GM23338 (cell line): ENCODE measurements at regions not wholly inside any gene's neighbourhood (a gene's known extent, or its start where the extent isn't known, plus 50 kb on each side); places are given as distances from the start of the nearest gene placed in this dataset.

Experiments
- ATAC-seq: fragments of 200-7000 bp; cut with Tn5 transposase; 3 replicates; pipeline ENCODE4 v1.9.1; 2020
- DNase-seq: peaks from one replicate; pipeline ENCODE4 v3.0.0-alpha.2; 2015; ENCODE audit warnings: low spot score
- H2AFZ ChIP-seq: fragments of 200-600 bp; sonication (generic); 2 replicates; pipeline ENCODE4 v1.8.0; 2016; ENCODE audit warnings: antibody characterized with exemption, mild to moderate bottlenecking, moderate library complexity
- H3F3A ChIP-seq: fragments of 200-600 bp; sonication (generic); replicated peaks from 2 replicates; pipeline ENCODE4 v1.8.0; 2017; ENCODE audit warnings: antibody characterized with exemption, mixed run types, low read depth
- H3K27ac ChIP-seq: fragments of 200-600 bp; sonication (generic); 2 replicates; pipeline ENCODE4 v1.6.1; 2016; ENCODE audit warnings: low read depth
- H3K27me3 ChIP-seq: fragments of 200-600 bp; sonication (generic); 2 replicates; pipeline ENCODE4 v1.8.0; 2016; ENCODE audit warnings: mild to moderate bottlenecking, mixed run types, moderate library complexity; ENCODE audit not compliant: insufficient read depth
- H3K36me3 ChIP-seq: fragments of 200-600 bp; sonication (generic); 2 replicates; pipeline ENCODE4 v1.8.0; 2016; ENCODE audit warnings: mild to moderate bottlenecking; ENCODE audit not compliant: insufficient read depth
- H3K4me1 ChIP-seq: fragments of 200-600 bp; sonication (generic); 2 replicates; pipeline ENCODE4 v1.8.0; 2016; ENCODE audit warnings: mild to moderate bottlenecking, moderate library complexity; ENCODE audit not compliant: insufficient read depth
- H3K4me2 ChIP-seq: fragments of 200-600 bp; sonication (generic); 2 replicates; pipeline ENCODE4 v1.7.1; 2017; ENCODE audit warnings: mixed run types
- H3K4me3 ChIP-seq: fragments of 200-600 bp; sonication (generic); 2 replicates; pipeline ENCODE4 v1.6.1; 2016; ENCODE audit warnings: mixed run types
- H3K79me2 ChIP-seq: fragments of 200-600 bp; sonication (generic); replicated peaks from 2 replicates; pipeline ENCODE4 v1.8.0; 2017; ENCODE audit warnings: mild to moderate bottlenecking; ENCODE audit not compliant: insufficient read depth
- H3K9me2 ChIP-seq: fragments of 200-600 bp; sonication (generic); 2 replicates; pipeline ENCODE4 v1.8.0; 2017; ENCODE audit not compliant: insufficient read depth
- H4K20me1 ChIP-seq: fragments of 200-600 bp; sonication (generic); replicated peaks from 2 replicates; pipeline ENCODE4 v1.8.0; 2017; ENCODE audit warnings: mild to moderate bottlenecking; ENCODE audit not compliant: insufficient read depth
- H3K27ac Mint-ChIP-seq: 2 replicates; pipeline ENCODE4 v1.8.0; 2020; ENCODE audit warnings: inconsistent platforms, mild to moderate bottlenecking, moderate library complexity, mixed read lengths
- H3K27me3 Mint-ChIP-seq: 3 replicates; pipeline ENCODE4 v1.8.0; 2022; ENCODE audit warnings: low read depth, mild to moderate bottlenecking, moderate library complexity, mixed read lengths, inconsistent platforms; ENCODE audit not compliant: insufficient read depth, poor library complexity
- H3K36me3 Mint-ChIP-seq: 3 replicates; pipeline ENCODE4 v1.8.0; 2021; ENCODE audit warnings: low read depth, mild to moderate bottlenecking, inconsistent platforms, moderate library complexity, mixed read lengths
- H3K4me1 Mint-ChIP-seq: 3 replicates; pipeline ENCODE4 v1.8.0; 2020; ENCODE audit warnings: mild to moderate bottlenecking, inconsistent platforms, mixed read lengths
- H3K4me3 Mint-ChIP-seq: 3 replicates; pipeline ENCODE4 v1.8.0; 2021; ENCODE audit warnings: moderate library complexity, mild to moderate bottlenecking, inconsistent platforms, mixed read lengths
- H3K9me3 Mint-ChIP-seq: 3 replicates; pipeline ENCODE4 v1.8.0; 2020; ENCODE audit warnings: moderate library complexity, mild to moderate bottlenecking, inconsistent platforms, mixed read lengths
- CREB1 ChIP-seq: fragments of 250-450 bp; sonication (Bioruptor Pico); IDR thresholded peaks from 2 replicates; pipeline ENCODE4 v1.5.0; 2020; ENCODE audit warnings: low read depth, mild to moderate bottlenecking, moderate library complexity
- EZH2phosphoT487 ChIP-seq: fragments of 200-600 bp; sonication (generic); IDR thresholded peaks from one replicate; pipeline ENCODE4 v1.8.1; 2018; ENCODE audit warnings: antibody characterized with exemption; ENCODE audit not compliant: unreplicated experiment
- JUNB ChIP-seq: IDR thresholded peaks from one replicate; pipeline ENCODE4 v1.6.1; 2016; ENCODE audit warnings: antibody characterized with exemption; ENCODE audit not compliant: unreplicated experiment
- NANOG ChIP-seq: IDR thresholded peaks from 2 replicates; pipeline ENCODE4 v1.6.1; 2016; ENCODE audit warnings: antibody characterized with exemption, borderline replicate concordance
- POLR2AphosphoS5 ChIP-seq: IDR thresholded peaks from 2 replicates; pipeline ENCODE4 v1.6.1; 2016; ENCODE audit warnings: antibody characterized with exemption, low read depth
- STAT1 ChIP-seq: IDR thresholded peaks from one replicate; pipeline ENCODE4 v1.6.1; 2016; ENCODE audit warnings: antibody characterized with exemption; ENCODE audit not compliant: unreplicated experiment
- ZNF114 ChIP-seq: fragments of 250-450 bp; sonication (Bioruptor Pico); IDR thresholded peaks from 2 replicates; pipeline ENCODE4 v1.5.0; 2020; ENCODE audit warnings: mild to moderate bottlenecking, moderate library complexity
- ZNF331 ChIP-seq: fragments of 250-450 bp; sonication (Bioruptor Pico); IDR thresholded peaks from 2 replicates; pipeline ENCODE4 v1.5.0; 2020; ENCODE audit warnings: low read depth, mild to moderate bottlenecking, moderate library complexity
- ZNF462 ChIP-seq: fragments of 250-450 bp; sonication (Bioruptor Pico); IDR thresholded peaks from 2 replicates; pipeline ENCODE4 v1.5.0; 2020; ENCODE audit warnings: mild to moderate bottlenecking, moderate library complexity
- TF ChIP-seq, protein P1 (sequence below), 2 experiments: fragments of 200-600 bp in 1 of 2; sonication (generic) in 1 of 2; conservative IDR thresholded peaks; 2 replicates each; pipeline versions ENCODE4 v1.5.1 to v1.6.1; 2016 to 2017; ENCODE audit warnings: antibody characterized with exemption in 2 of 2, low read depth in 2 of 2, mild to moderate bottlenecking in 2 of 2, moderate library complexity in 1 of 2

DNA sequence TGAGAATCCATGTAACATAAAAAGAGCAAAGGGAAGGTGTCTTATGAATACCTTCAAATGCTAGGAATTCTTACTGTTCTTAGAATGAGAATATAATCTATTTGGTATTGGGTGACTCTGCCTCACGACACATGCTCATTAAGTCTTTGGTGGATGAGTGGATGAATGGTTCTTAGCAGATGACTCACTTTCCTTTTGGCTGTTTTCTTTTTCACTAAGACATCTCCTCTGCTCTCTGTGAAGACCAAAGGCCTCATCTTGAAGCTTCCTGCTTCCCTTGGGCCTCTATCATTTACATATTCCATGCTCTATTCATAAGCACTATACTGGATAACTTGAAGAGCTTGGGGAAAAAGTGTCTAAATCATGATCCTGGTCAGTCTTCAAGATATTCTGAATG is 468.1 kb downstream of the SPATA31D1 start:
- H3K4me1 Mint-ChIP-seq = no peaks in the 10 kb centered on the region
- Histone ChIP-seq H3F3A (no peaks in the 10 kb centered on the region), H4K20me1 (no peaks in the 10 kb centered on the region), H3K27ac (no peak overlapping the region), H3K9me2 (no peaks in the 10 kb centered on the region), H3K4me1 (no peaks in the 10 kb centered on the region), H2AFZ (no peak overlapping the region), H3K27me3 (no peaks in the 10 kb centered on the region), H3K4me2 (no peak overlapping the region), H3K36me3 (no peaks in the 10 kb centered on the region), H3K79me2 (no peaks in the 10 kb centered on the region), H3K4me3 (no peak overlapping the region)
- DNase-seq = no peak
- H3K27ac Mint-ChIP-seq = no peak overlapping the region
- H3K9me3 Mint-ChIP-seq = 0 out of 3 replicates have a peak, but pooled peaks cover 4% of the 10 kb centered on the region
- no peaks in the 10 kb centered on the region for H3K27me3 Mint-ChIP-seq
- no peak overlapping the region for H3K4me3 Mint-ChIP-seq
- no peak for TF ChIP-seq ZNF462
- no peak for TF ChIP-seq STAT1
- no peak for TF ChIP-seq ZNF114
- TF ChIP-seq, protein P1, sequence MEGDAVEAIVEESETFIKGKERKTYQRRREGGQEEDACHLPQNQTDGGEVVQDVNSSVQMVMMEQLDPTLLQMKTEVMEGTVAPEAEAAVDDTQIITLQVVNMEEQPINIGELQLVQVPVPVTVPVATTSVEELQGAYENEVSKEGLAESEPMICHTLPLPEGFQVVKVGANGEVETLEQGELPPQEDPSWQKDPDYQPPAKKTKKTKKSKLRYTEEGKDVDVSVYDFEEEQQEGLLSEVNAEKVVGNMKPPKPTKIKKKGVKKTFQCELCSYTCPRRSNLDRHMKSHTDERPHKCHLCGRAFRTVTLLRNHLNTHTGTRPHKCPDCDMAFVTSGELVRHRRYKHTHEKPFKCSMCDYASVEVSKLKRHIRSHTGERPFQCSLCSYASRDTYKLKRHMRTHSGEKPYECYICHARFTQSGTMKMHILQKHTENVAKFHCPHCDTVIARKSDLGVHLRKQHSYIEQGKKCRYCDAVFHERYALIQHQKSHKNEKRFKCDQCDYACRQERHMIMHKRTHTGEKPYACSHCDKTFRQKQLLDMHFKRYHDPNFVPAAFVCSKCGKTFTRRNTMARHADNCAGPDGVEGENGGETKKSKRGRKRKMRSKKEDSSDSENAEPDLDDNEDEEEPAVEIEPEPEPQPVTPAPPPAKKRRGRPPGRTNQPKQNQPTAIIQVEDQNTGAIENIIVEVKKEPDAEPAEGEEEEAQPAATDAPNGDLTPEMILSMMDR (conservative IDR thresholded peaks at IDR 0.05; ENCODE audit: low read depth in 2 of 2) = no peak
- no peak for TF ChIP-seq CREB1 (CRISPR knock-in tag)
- no peaks in the 10 kb centered on the region for H3K36me3 Mint-ChIP-seq
- ATAC-seq = no peak

GRCh38 chr9:82457298-82457697 is 468.7 kb downstream of the SPATA31D1 start:
- DNase-seq = no peak
- Mint-ChIP-seq H3K27ac (no peak overlapping the region), H3K4me3 (no peak overlapping the region), H3K4me1 (no peaks in the 10 kb centered on the region), H3K9me3 (no peaks in the 10 kb centered on the region), H3K27me3 (no peaks in the 10 kb centered on the region), H3K36me3 (no peaks in the 10 kb centered on the region)
- Histone ChIP-seq H3K4me1 (no peaks in the 10 kb centered on the region), H3K36me3 (no peaks in the 10 kb centered on the region), H3K4me3 (no peak overlapping the region), H4K20me1 (no peaks in the 10 kb centered on the region), H3K27ac (no peak overlapping the region), H3K4me2 (no peak overlapping the region), H2AFZ (no peak overlapping the region), H3K79me2 (no peaks in the 10 kb centered on the region), H3K27me3 (no peaks in the 10 kb centered on the region), H3K9me2 (no peaks in the 10 kb centered on the region), H3F3A (no peaks in the 10 kb centered on the region)
- no peak for ATAC-seq
- no peak for TF ChIP-seq NANOG
- TF ChIP-seq POLR2AphosphoS5 = no peak
- TF ChIP-seq, protein P1 (conservative IDR thresholded peaks at IDR 0.05; ENCODE audit: low read depth in 2 of 2) = no peak
- no peak for TF ChIP-seq ZNF331
- no peak for TF ChIP-seq JUNB
- no peak for TF ChIP-seq EZH2phosphoT487
- no peak for TF ChIP-seq ZNF114
